ENCODE measurements at regions not wholly inside any gene's neighbourhood (a gene's known extent, or its start where the extent isn't known, plus 50 kb on each side); places are given as distances from the start of the nearest gene placed in this dataset.

GRCh38 chr1:214913966-214914365 lies 168.6 kb upstream of the KCNK2 start:
- intact Hi-C loops (cut with micrococcal nuclease; ENCODE audit: unreplicated experiment) = no loop called here
- TF ChIP-seq EZH2 (IDR thresholded peaks at IDR 0.05; ENCODE audit: borderline replicate concordance, low read depth, low read length, poor library complexity, severe bottlenecking) = no peak
- TF ChIP-seq CTCF (conservative IDR thresholded peaks at IDR 0.05; ENCODE audit: low read depth, low read length) = no peak
- DNase-seq (ENCODE audit: low spot score) = no peak
- H3K4me1 ChIP-seq (ENCODE audit: insufficient read depth, low read length, poor library complexity, severe bottlenecking) = no peaks in the 10 kb centered on the region
- H3K36me3 ChIP-seq (ENCODE audit: insufficient read depth, low read length, poor library complexity, severe bottlenecking) = no peaks in the 10 kb centered on the region
- ChIA-PET POLR2A (ENCODE audit: low non-redundant PET) (no interaction called here), CTCF (no interaction called here)
- no peaks in the 10 kb centered on the region for H3K9me3 ChIP-seq (ENCODE audit: low read depth, low read length, poor library complexity, severe bottlenecking)
- no peak overlapping the region for H3K4me3 ChIP-seq (ENCODE audit: low read depth, low read length, poor library complexity, severe bottlenecking)
- H3K27ac ChIP-seq (ENCODE audit: low read depth, low read length, poor library complexity, severe bottlenecking) = no peak overlapping the region
- no TSS peak for BruUV-seq (replicated peaks)
- peaks cover 40% of the 10 kb centered on the region for H3K27me3 ChIP-seq (replicated peaks; ENCODE audit: insufficient read depth, low read depth, low read length, poor library complexity)

- no TSS peak for BruUV-seq (replicated peaks)
- H3K27me3 ChIP-seq (replicated peaks; ENCODE audit: insufficient read depth, low read depth, low read length, poor library complexity) = peaks cover 21% of the 10 kb centered on the region
- POLR2A ChIA-PET (ENCODE audit: low non-redundant PET) = no interaction called here
- H3K36me3 ChIP-seq (ENCODE audit: insufficient read depth, low read length, poor library complexity, severe bottlenecking) = no peaks in the 10 kb centered on the region
- H3K4me3 ChIP-seq (ENCODE audit: low read depth, low read length, poor library complexity, severe bottlenecking) = no peak overlapping the region
- no peak overlapping the region for H3K27ac ChIP-seq (ENCODE audit: low read depth, low read length, poor library complexity, severe bottlenecking)
- intact Hi-C loops (cut with micrococcal nuclease; ENCODE audit: unreplicated experiment) = no loop called here
- CTCF ChIA-PET = no interaction called here
- TF ChIP-seq EZH2 (IDR thresholded peaks at IDR 0.05; ENCODE audit: borderline replicate concordance, low read depth, low read length, poor library complexity, severe bottlenecking) = no peak
- no peak for TF ChIP-seq CTCF (conservative IDR thresholded peaks at IDR 0.05; ENCODE audit: low read depth, low read length)
- no peaks in the 10 kb centered on the region for H3K9me3 ChIP-seq (ENCODE audit: low read depth, low read length, poor library complexity, severe bottlenecking)
- no peaks in the 10 kb centered on the region for H3K4me1 ChIP-seq (ENCODE audit: insufficient read depth, low read length, poor library complexity, severe bottlenecking)
- no peak for DNase-seq (ENCODE audit: low spot score)
Observed at GRCh38 chr1:214917081-214917635, 165.4 kb upstream of the KCNK2 start.

- no peaks in the 10 kb centered on the region for H3K4me1 ChIP-seq (ENCODE audit: insufficient read depth, low read length, poor library complexity, severe bottlenecking)
- peaks cover 18% of the 10 kb centered on the region for H3K27me3 ChIP-seq (replicated peaks; ENCODE audit: insufficient read depth, low read depth, low read length, poor library complexity)
- no peaks in the 10 kb centered on the region for H3K9me3 ChIP-seq (ENCODE audit: low read depth, low read length, poor library complexity, severe bottlenecking)
- DNase-seq (ENCODE audit: low spot score) = no peak
- ChIA-PET POLR2A (ENCODE audit: low non-redundant PET) (no interaction called here), CTCF (interaction anchor here (0.6 kb wide), 1 partner anchor 58 kb away, joined by 3 read pairs; no protein-coding TSS in a partner anchor)
- H3K36me3 ChIP-seq (ENCODE audit: insufficient read depth, low read length, poor library complexity, severe bottlenecking) = no peaks in the 10 kb centered on the region
- no peak overlapping the region for H3K27ac ChIP-seq (ENCODE audit: low read depth, low read length, poor library complexity, severe bottlenecking)
- no peak overlapping the region for H3K4me3 ChIP-seq (ENCODE audit: low read depth, low read length, poor library complexity, severe bottlenecking)
- TF ChIP-seq EZH2 (IDR thresholded peaks at IDR 0.05; ENCODE audit: borderline replicate concordance, low read depth, low read length, poor library complexity, severe bottlenecking) (no peak), CTCF (conservative IDR thresholded peaks at IDR 0.05; ENCODE audit: low read depth, low read length) (no peak)
- no TSS peak for BruUV-seq (replicated peaks)
- intact Hi-C loops (cut with micrococcal nuclease; ENCODE audit: unreplicated experiment) = no loop called here
Observed at GRCh38 chr1:214918745-214919144, 163.8 kb upstream of the KCNK2 start.
